NT2/D1 (cell line): ENCODE measurements at regions not wholly inside any gene's neighbourhood (a gene's known extent, or its start where the extent isn't known, plus 50 kb on each side); places are given as distances from the start of the nearest gene placed in this dataset.

Source experiments
- YY1 ChIP-seq: IDR thresholded peaks from 2 replicates; pipeline ENCODE4 v1.6.1; 2011; ENCODE audit not compliant: insufficient read length, insufficient read depth
- ZNF274 ChIP-seq: IDR thresholded peaks from 2 replicates; pipeline ENCODE4 v1.6.1; 2011; ENCODE audit warnings: mild to moderate bottlenecking, low read depth, low read length

- no peak for TF ChIP-seq ZNF274
- TF ChIP-seq YY1: no peak
Observed at GRCh38 chr6:113190170-113190569, 667.0 kb upstream of the MARCKS start.
